ENCODE measurements at regions not wholly inside any gene's neighbourhood (a gene's known extent, or its start where the extent isn't known, plus 50 kb on each side); places are given as distances from the start of the nearest gene placed in this dataset.

- 80% methylated on average over 1 of the region's 12 CpGs; no CpG with 5 or more reads in 1 of the 2 donors for WGBS, 2 donors (ENCODE audit: low coverage in 1 of 2)
- Histone ChIP-seq H3K36me3 (no peaks in the 10 kb centered on the region), H3K4me3 (no peak overlapping the region), H3K27me3 (no peaks in the 10 kb centered on the region), H3K4me1 (no peaks in the 10 kb centered on the region), H3K27ac (peak overlapping the region in 3 of 4 donors; percentile 16 to 51 (median 42)), H3K9me3 (no peaks in the 10 kb centered on the region)
- ATAC-seq = peak; percentile 36
- TF ChIP-seq POLR2AphosphoS5 (IDR thresholded peaks at IDR 0.05) (no peak), EP300 (IDR thresholded peaks at IDR 0.05) (no peak), CTCF (IDR thresholded peaks at IDR 0.05) (no peak), POLR2A (IDR thresholded peaks at IDR 0.05) (no peak)
These were observed 149.5 kb upstream of the DLX2 start for GRCh38 chr2:172252154-172252553.

- WGBS, 2 donors (ENCODE audit: low coverage in 1 of 2) = 80 to 89% methylated on average over 1 of the region's 16 CpGs
- peak; percentile 52 for ATAC-seq
- peak overlapping the region in 1 of 4 donors; percentile 51 for H3K27ac ChIP-seq
These were observed 150.7 kb upstream of the DLX2 start for GRCh38 chr2:172253190-172254052.

GRCh38 chr2:172256886-172257285 is 154.2 kb upstream of the DLX2 start:
- WGBS, 2 donors (ENCODE audit: low coverage in 1 of 2) = 33 to 45% methylated on average over 2 of the region's 2 CpGs
- ATAC-seq = no peak
- TF ChIP-seq POLR2A (IDR thresholded peaks at IDR 0.05) (no peak), EP300 (IDR thresholded peaks at IDR 0.05) (no peak), CTCF (IDR thresholded peaks at IDR 0.05) (no peak), POLR2AphosphoS5 (IDR thresholded peaks at IDR 0.05) (no peak)

More at GRCh38 chr2:172253190-172254052, 150.7 kb upstream of the DLX2 start:
- no peaks in the 10 kb centered on the region for H3K27me3 ChIP-seq
- no peaks in the 10 kb centered on the region for H3K9me3 ChIP-seq
- no peaks in the 10 kb centered on the region for H3K4me1 ChIP-seq
- H3K36me3 ChIP-seq = no peaks in the 10 kb centered on the region
- no peak for TF ChIP-seq POLR2A (IDR thresholded peaks at IDR 0.05)
- TF ChIP-seq POLR2AphosphoS5 (IDR thresholded peaks at IDR 0.05) = peak; percentile 71
- no peak for TF ChIP-seq CTCF (IDR thresholded peaks at IDR 0.05)
- TF ChIP-seq EP300 (IDR thresholded peaks at IDR 0.05) = no peak
- H3K4me3 ChIP-seq = no peak overlapping the region

GRCh38 chr2:172259827-172260226 is 157.1 kb upstream of the DLX2 start:
- Histone ChIP-seq H3K9me3 (no peaks in the 10 kb centered on the region), H3K27me3 (no peaks in the 10 kb centered on the region), H3K27ac (no peak overlapping the region), H3K4me1 (no peaks in the 10 kb centered on the region), H3K4me3 (no peak overlapping the region), H3K36me3 (no peaks in the 10 kb centered on the region)
- 75% methylated on average over 3 to 4 of the region's 4 CpGs for WGBS, 2 donors (ENCODE audit: low coverage in 1 of 2)
- TF ChIP-seq EP300 (IDR thresholded peaks at IDR 0.05) (no peak), POLR2A (IDR thresholded peaks at IDR 0.05) (no peak), POLR2AphosphoS5 (IDR thresholded peaks at IDR 0.05) (no peak), CTCF (IDR thresholded peaks at IDR 0.05) (no peak)
- no peak for ATAC-seq

More at GRCh38 chr2:172256886-172257285, 154.2 kb upstream of the DLX2 start:
- H3K27ac ChIP-seq = no peak overlapping the region
- no peaks in the 10 kb centered on the region for H3K9me3 ChIP-seq
- no peaks in the 10 kb centered on the region for H3K27me3 ChIP-seq
- H3K4me1 ChIP-seq = no peaks in the 10 kb centered on the region
- no peak overlapping the region for H3K4me3 ChIP-seq
- H3K36me3 ChIP-seq = no peaks in the 10 kb centered on the region

GRCh38 chr2:172260336-172260735 is 157.6 kb upstream of the DLX2 start:
- H3K4me1 ChIP-seq = no peaks in the 10 kb centered on the region
- no peak overlapping the region for H3K4me3 ChIP-seq
- H3K36me3 ChIP-seq = no peaks in the 10 kb centered on the region
- no peak for TF ChIP-seq CTCF (IDR thresholded peaks at IDR 0.05)
- TF ChIP-seq POLR2A (IDR thresholded peaks at IDR 0.05) = no peak
- TF ChIP-seq POLR2AphosphoS5 (IDR thresholded peaks at IDR 0.05) = no peak
- TF ChIP-seq EP300 (IDR thresholded peaks at IDR 0.05) = no peak
- WGBS, 2 donors (ENCODE audit: low coverage in 1 of 2) = 61 to 65% methylated on average over 8 of the region's 8 CpGs
- H3K27ac ChIP-seq = no peak overlapping the region
- no peak for ATAC-seq
- peaks cover 0 to 4% (median 0%) of the 10 kb centered on the region in 3 donors for H3K9me3 ChIP-seq
- H3K27me3 ChIP-seq = no peaks in the 10 kb centered on the region
